Transverse colon (tissue), 4 donors: ENCODE measurements at regions not wholly inside any gene's neighbourhood (a gene's known extent, or its start where the extent isn't known, plus 50 kb on each side); places are given as distances from the start of the nearest gene placed in this dataset.

ENCODE experiments used
- DNase-seq: peaks from one replicate; pipeline ENCODE4 v3.0.0-alpha.2; 2019
- H3K27ac ChIP-seq, 4 donors: fragments of 200-600 bp; sonication (generic); 2 replicates each; pipeline ENCODE4 v1.5.1; 2016 to 2018; ENCODE audit warnings: inconsistent platforms in 4 of 4
- H3K27me3 ChIP-seq: fragments of 200-600 bp; sonication (generic); 2 replicates; pipeline ENCODE4 v1.5.1; 2017; ENCODE audit warnings: inconsistent platforms
- H3K36me3 ChIP-seq, 4 donors: fragments of 200-600 bp; sonication (generic); 2 replicates each; pipeline ENCODE4 v1.5.1; 2017 to 2019; ENCODE audit warnings: inconsistent platforms in 4 of 4
- H3K4me1 ChIP-seq, 4 donors: fragments of 200-600 bp; sonication (generic); 2 replicates each; pipeline ENCODE4 v1.5.1; 2017 to 2020; ENCODE audit warnings: inconsistent platforms in 4 of 4
- H3K4me3 ChIP-seq, 4 donors: fragments of 200-600 bp; sonication (generic); 1 replicate in 1 of 4; 2 replicates in 3 of 4; pipeline versions ENCODE4 v1.5.1 to v1.6.1; 2017 to 2019; ENCODE audit warnings: inconsistent platforms in 4 of 4
- H3K9me3 ChIP-seq, 2 donors: fragments of 200-600 bp; sonication (generic); 2 replicates each; pipeline ENCODE4 v1.5.1; 2017 to 2019; ENCODE audit warnings: inconsistent platforms in 2 of 2
- EP300 ChIP-seq: sonication (generic); formaldehyde crosslinking; IDR thresholded peaks from one replicate; pipeline ENCODE4 v1.6.1; 2017; ENCODE audit warnings: antibody characterized with exemption, low read depth
- POLR2A ChIP-seq: fragments of 450-650 bp; IDR thresholded peaks from one replicate; pipeline ENCODE4 v1.6.1; 2016; ENCODE audit warnings: antibody characterized with exemption, mild to moderate bottlenecking, moderate library complexity
- POLR2AphosphoS5 ChIP-seq, 3 donors: sonication (generic); formaldehyde crosslinking; IDR thresholded peaks; one replicate each; pipeline ENCODE4 v1.6.1; 2016; ENCODE audit warnings: antibody characterized with exemption in 3 of 3
- WGBS, 2 donors: methylation state at CpG; one replicate each; pipeline ENCODE4 v1.1.5; 2018; ENCODE audit warnings: low coverage in 1 of 2; 5-methylcytosine and 5-hydroxymethylcytosine counted together
- in situ Hi-C, 4 donors: fragments of 200-750 bp; cut with MboI; loops; one replicate each; pipeline versions ENCODE4 v1.15.0 to v1.15.1; 2017; ENCODE audit warnings: low sequenced_read_pairs in 3 of 4, low pct_ligation_motif_present in 1 of 4, low pct_unique_long_range_greater_than_20kb in 1 of 4
- intact Hi-C: fragments of 100-400 bp; cut with DNase I; formaldehyde crosslinking; loops from one replicate; pipeline ENCODE4 v1.15.1; 2023; ENCODE audit warnings: low total_unique reads
- TF ChIP-seq, protein P1 (sequence below), 5 experiments: fragments of 200-600 bp in 3 of 5; fragments of 450-650 bp in 2 of 5; sonication (generic) in 3 of 5; IDR thresholded peaks; 1 replicate in 2 of 5; 2 replicates in 3 of 5; pipeline ENCODE4 v1.5.1; 2016 to 2017; ENCODE audit warnings: antibody characterized with exemption in 5 of 5, inconsistent platforms in 3 of 5, mild to moderate bottlenecking in 2 of 5, moderate library complexity in 1 of 5

DNA sequence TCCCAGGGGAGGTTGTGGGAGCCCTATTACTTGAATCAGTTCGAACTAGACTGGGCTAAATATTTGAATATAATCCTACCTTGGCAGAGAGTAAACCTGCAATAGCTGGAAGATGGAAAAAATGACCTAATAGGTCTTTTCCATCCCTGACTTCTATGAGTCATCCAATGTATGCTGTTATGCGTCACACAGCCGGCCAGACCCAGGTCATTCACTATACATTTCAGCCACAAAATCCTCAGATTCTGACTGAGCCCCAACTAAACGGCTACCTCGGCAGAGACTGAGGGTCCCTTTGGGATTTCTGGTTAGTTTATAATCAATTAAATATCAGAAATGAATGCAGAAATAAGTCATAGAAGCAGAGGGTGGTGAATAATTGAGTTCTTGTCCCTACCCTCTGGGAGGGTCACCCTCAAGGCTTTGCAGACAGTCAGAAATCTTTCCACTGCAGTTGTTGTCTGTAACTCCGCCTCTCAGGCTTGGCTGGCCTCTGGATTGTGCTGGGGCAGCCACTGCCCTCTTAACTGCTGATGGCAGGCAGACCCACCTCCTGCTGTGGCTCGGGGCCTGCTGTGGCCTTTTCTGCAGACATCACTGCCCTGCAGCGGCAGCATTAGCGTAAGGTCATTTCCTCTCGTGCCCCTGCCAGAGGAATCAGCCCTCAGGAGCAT lies 240.5 kb downstream of the TGFB2 start:
- in situ Hi-C loops: no loop called here
- Histone ChIP-seq H3K4me3 (no peak overlapping the region), H3K27ac (no peak overlapping the region), H3K9me3 (no peaks in the 10 kb centered on the region), H3K27me3 (no peaks in the 10 kb centered on the region), H3K4me1 (no peaks in the 10 kb centered on the region), H3K36me3 (no peaks in the 10 kb centered on the region)
- 56 to 70% methylated on average over 5 to 10 of the region's 10 CpGs for WGBS, 2 donors
- intact Hi-C loops: no loop called here
- TF ChIP-seq, protein P1, sequence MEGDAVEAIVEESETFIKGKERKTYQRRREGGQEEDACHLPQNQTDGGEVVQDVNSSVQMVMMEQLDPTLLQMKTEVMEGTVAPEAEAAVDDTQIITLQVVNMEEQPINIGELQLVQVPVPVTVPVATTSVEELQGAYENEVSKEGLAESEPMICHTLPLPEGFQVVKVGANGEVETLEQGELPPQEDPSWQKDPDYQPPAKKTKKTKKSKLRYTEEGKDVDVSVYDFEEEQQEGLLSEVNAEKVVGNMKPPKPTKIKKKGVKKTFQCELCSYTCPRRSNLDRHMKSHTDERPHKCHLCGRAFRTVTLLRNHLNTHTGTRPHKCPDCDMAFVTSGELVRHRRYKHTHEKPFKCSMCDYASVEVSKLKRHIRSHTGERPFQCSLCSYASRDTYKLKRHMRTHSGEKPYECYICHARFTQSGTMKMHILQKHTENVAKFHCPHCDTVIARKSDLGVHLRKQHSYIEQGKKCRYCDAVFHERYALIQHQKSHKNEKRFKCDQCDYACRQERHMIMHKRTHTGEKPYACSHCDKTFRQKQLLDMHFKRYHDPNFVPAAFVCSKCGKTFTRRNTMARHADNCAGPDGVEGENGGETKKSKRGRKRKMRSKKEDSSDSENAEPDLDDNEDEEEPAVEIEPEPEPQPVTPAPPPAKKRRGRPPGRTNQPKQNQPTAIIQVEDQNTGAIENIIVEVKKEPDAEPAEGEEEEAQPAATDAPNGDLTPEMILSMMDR (IDR thresholded peaks at IDR 0.05): no peak
- TF ChIP-seq EP300 (no peak), POLR2AphosphoS5 (IDR thresholded peaks at IDR 0.05) (no peak), POLR2A (no peak)
- DNase-seq: no peak

DNA sequence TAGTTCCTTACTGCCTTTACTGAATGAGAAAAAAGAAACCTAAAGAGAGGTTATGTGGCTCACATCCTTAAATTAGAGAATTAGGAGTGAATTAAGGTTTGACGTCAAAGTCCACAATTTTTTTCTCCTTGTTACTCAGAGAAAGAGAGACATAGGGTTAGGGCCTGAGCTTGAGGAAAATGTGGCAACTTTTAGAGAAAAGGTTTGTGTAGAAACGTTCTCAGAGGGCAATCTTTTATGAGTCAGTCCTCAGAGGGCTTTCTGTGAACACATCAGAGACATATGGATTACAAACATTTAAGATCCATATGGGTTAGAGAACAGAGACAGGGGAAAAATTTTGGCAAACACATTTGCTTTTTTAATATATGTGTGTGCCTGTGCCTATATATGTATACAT lies 242.8 kb downstream of the TGFB2 start:
- Histone ChIP-seq H3K27ac (no peak overlapping the region), H3K4me3 (no peak overlapping the region), H3K4me1 (no peaks in the 10 kb centered on the region), H3K36me3 (no peaks in the 10 kb centered on the region), H3K27me3 (no peaks in the 10 kb centered on the region), H3K9me3 (no peaks in the 10 kb centered on the region)
- intact Hi-C loops: no loop called here
- 67 to 73% methylated on average over 2 of the region's 2 CpGs for WGBS, 2 donors
- no peak for DNase-seq
- in situ Hi-C loops: no loop called here
- TF ChIP-seq, protein P1 (IDR thresholded peaks at IDR 0.05): no peak
- TF ChIP-seq EP300 (no peak), POLR2A (no peak), POLR2AphosphoS5 (IDR thresholded peaks at IDR 0.05) (no peak)

DNA sequence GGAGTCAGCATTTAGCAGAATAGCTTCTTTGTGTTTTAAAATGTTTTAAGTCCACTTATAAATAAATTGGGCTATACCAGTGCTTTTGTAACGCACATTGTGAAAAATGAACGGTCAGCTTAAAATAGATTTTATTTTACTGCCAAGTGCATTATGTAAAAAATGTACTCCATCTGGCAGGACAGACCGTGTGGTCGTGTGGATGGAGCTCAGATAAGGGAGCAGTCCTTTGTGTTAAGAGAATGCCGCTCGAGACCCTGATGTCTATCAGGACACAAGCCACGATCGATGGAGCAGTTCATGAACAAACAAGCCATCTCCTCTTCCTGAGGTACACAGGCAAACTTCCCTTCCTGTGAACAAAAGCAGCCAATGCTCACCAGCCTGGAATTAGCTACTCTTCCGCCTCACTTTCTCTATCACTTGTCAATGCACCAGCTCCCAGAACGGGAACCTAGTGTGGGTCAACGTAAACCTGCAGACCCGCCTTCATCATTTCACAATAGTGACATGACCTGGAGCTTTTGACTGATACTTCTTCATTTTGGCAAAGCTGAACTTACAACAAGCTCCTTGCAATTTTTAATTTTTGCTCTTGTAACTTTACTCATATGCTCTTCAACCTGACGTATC lies 243.5 kb downstream of the TGFB2 start:
- no peaks in the 10 kb centered on the region for H3K4me1 ChIP-seq
- no peaks in the 10 kb centered on the region for H3K9me3 ChIP-seq
- H3K36me3 ChIP-seq: no peaks in the 10 kb centered on the region
- 72% methylated on average over 7 to 13 of the region's 13 CpGs for WGBS, 2 donors
- H3K27ac ChIP-seq: no peak overlapping the region
- in situ Hi-C loops (no loop called here), intact Hi-C loops (no loop called here)
- no peak overlapping the region for H3K4me3 ChIP-seq
- no peak for DNase-seq
- no peak for TF ChIP-seq POLR2AphosphoS5 (IDR thresholded peaks at IDR 0.05)
- no peak for TF ChIP-seq POLR2A
- TF ChIP-seq, protein P1 (IDR thresholded peaks at IDR 0.05): no peak
- no peak for TF ChIP-seq EP300
- H3K27me3 ChIP-seq: no peaks in the 10 kb centered on the region

DNA sequence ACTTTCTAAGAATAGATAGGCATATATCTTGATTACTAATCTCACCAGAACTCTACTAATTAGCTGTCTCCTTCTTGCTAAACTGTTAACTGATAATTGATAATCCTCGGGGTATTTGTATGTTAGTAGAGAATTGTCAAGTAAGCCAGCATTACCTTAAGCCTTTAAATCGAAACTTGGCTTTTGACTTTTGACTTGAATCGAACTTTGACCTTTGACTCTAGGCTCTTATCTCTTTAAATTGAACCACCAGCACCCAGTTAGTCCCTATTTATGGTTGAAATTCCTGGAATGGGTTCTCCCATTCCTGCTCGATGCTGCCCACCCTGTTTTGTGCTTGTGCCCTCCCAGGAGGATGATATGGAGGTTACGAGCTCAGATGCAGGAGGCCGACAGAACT lies 244.4 kb downstream of the TGFB2 start:
- H3K4me3 ChIP-seq: no peak overlapping the region
- H3K27ac ChIP-seq: no peak overlapping the region
- in situ Hi-C loops: no loop called here
- H3K27me3 ChIP-seq: no peaks in the 10 kb centered on the region
- TF ChIP-seq POLR2A (no peak), EP300 (no peak), POLR2AphosphoS5 (IDR thresholded peaks at IDR 0.05) (no peak)
- TF ChIP-seq, protein P1 (IDR thresholded peaks at IDR 0.05): no peak
- 77 to 92% methylated on average over 2 to 6 of the region's 6 CpGs for WGBS, 2 donors
- no peaks in the 10 kb centered on the region for H3K9me3 ChIP-seq
- H3K36me3 ChIP-seq: no peaks in the 10 kb centered on the region
- H3K4me1 ChIP-seq: no peaks in the 10 kb centered on the region
- DNase-seq: no peak
- intact Hi-C loops: no loop called here
